ENCODE measurements at regions not wholly inside any gene's neighbourhood (a gene's known extent, or its start where the extent isn't known, plus 50 kb on each side); places are given as distances from the start of the nearest gene placed in this dataset.

DNA sequence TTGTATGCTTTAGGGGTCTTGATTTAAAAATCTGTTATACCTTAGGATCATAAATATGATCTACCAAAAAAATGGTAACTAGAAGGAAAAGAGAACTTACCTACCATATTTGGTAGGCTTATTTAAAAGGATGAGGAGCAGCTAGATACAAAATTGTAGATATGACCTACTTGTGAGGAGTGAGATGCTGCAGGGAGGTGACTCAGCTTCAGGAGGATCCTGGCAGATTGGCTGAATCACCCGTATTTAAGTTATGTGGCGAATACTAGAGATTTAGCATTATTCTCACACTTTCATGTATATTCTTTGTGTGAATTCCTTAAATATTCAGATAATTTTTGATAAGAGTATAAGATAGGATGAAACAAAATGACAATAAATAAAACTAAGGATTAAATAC is 657.3 kb upstream of the LINC00305 start:
- Histone ChIP-seq H3K9me3 (ENCODE audit: low read length) (no peaks in the 10 kb centered on the region), H3K9me2 (replicated peaks; ENCODE audit: low read length) (no peaks in the 10 kb centered on the region), H2AFZ (ENCODE audit: low read length) (no peak overlapping the region), H3K4me2 (ENCODE audit: low read length) (no peak overlapping the region), H3K27ac (ENCODE audit: low read length) (no peak overlapping the region), H3K27me3 (ENCODE audit: low read length) (no peaks in the 10 kb centered on the region), H3K36me3 (ENCODE audit: low read depth, low read length) (no peaks in the 10 kb centered on the region), H3K4me3 (ENCODE audit: low read length) (no peak overlapping the region), H3F3A (ENCODE audit: low read length, unreplicated experiment) (no peaks in the 10 kb centered on the region), H3K79me2 (ENCODE audit: low read length) (no peaks in the 10 kb centered on the region), H4K20me1 (ENCODE audit: low read length) (no peaks in the 10 kb centered on the region), H3K4me1 (ENCODE audit: insufficient read depth, low read length) (no peaks in the 10 kb centered on the region), H3K9ac (ENCODE audit: low read length) (no peak overlapping the region)
- BruUV-seq (replicated peaks), result no TSS peak
- ChIA-PET CTCF (no interaction called here), POLR2A (ENCODE audit: unreplicated experiment) (no interaction called here)
- peak; percentile 37 for DNase-seq
- peak; percentile 64 for ATAC-seq
- intact Hi-C loops (cut with micrococcal nuclease), result no loop called here
- TF ChIP-seq EZH2 (IDR thresholded peaks at IDR 0.05; ENCODE audit: low read length, unreplicated experiment), result no peak
- no peak for TF ChIP-seq EZH2phosphoT487 (IDR thresholded peaks at IDR 0.05; ENCODE audit: borderline replicate concordance, low read length)
- TF ChIP-seq, protein P1, sequence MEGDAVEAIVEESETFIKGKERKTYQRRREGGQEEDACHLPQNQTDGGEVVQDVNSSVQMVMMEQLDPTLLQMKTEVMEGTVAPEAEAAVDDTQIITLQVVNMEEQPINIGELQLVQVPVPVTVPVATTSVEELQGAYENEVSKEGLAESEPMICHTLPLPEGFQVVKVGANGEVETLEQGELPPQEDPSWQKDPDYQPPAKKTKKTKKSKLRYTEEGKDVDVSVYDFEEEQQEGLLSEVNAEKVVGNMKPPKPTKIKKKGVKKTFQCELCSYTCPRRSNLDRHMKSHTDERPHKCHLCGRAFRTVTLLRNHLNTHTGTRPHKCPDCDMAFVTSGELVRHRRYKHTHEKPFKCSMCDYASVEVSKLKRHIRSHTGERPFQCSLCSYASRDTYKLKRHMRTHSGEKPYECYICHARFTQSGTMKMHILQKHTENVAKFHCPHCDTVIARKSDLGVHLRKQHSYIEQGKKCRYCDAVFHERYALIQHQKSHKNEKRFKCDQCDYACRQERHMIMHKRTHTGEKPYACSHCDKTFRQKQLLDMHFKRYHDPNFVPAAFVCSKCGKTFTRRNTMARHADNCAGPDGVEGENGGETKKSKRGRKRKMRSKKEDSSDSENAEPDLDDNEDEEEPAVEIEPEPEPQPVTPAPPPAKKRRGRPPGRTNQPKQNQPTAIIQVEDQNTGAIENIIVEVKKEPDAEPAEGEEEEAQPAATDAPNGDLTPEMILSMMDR (conservative IDR thresholded peaks at IDR 0.05; ENCODE audit: low read depth, low read length), result no peak

GRCh38 chr18:64803471-64803870 is 654.6 kb upstream of the LINC00305 start:
- Histone ChIP-seq H3K4me1 (ENCODE audit: insufficient read depth, low read length) (peaks cover 10% of the 10 kb centered on the region), H3K9me3 (ENCODE audit: low read length) (no peaks in the 10 kb centered on the region), H3F3A (ENCODE audit: low read length, unreplicated experiment) (no peaks in the 10 kb centered on the region), H3K27me3 (ENCODE audit: low read length) (no peaks in the 10 kb centered on the region), H3K9me2 (replicated peaks; ENCODE audit: low read length) (no peaks in the 10 kb centered on the region), H2AFZ (ENCODE audit: low read length) (no peak overlapping the region), H3K4me2 (ENCODE audit: low read length) (no peak overlapping the region), H4K20me1 (ENCODE audit: low read length) (no peaks in the 10 kb centered on the region), H3K36me3 (ENCODE audit: low read depth, low read length) (no peaks in the 10 kb centered on the region), H3K79me2 (ENCODE audit: low read length) (no peaks in the 10 kb centered on the region), H3K27ac (ENCODE audit: low read length) (no peak overlapping the region), H3K4me3 (ENCODE audit: low read length) (no peak overlapping the region), H3K9ac (ENCODE audit: low read length) (no peak overlapping the region)
- intact Hi-C loops (cut with micrococcal nuclease), result no loop called here
- TF ChIP-seq, protein P1 (conservative IDR thresholded peaks at IDR 0.05; ENCODE audit: low read depth, low read length), result no peak
- no peak for TF ChIP-seq EZH2phosphoT487 (IDR thresholded peaks at IDR 0.05; ENCODE audit: borderline replicate concordance, low read length)
- TF ChIP-seq EZH2 (IDR thresholded peaks at IDR 0.05; ENCODE audit: low read length, unreplicated experiment), result no peak
- BruUV-seq (replicated peaks), result no TSS peak
- ChIA-PET CTCF (no interaction called here), POLR2A (ENCODE audit: unreplicated experiment) (interaction anchor here (0.6 kb wide), 1 partner anchor 33 kb away, joined by 3 read pairs; no protein-coding TSS in a partner anchor)
- DNase-seq (no peak), ATAC-seq (no peak)

DNA sequence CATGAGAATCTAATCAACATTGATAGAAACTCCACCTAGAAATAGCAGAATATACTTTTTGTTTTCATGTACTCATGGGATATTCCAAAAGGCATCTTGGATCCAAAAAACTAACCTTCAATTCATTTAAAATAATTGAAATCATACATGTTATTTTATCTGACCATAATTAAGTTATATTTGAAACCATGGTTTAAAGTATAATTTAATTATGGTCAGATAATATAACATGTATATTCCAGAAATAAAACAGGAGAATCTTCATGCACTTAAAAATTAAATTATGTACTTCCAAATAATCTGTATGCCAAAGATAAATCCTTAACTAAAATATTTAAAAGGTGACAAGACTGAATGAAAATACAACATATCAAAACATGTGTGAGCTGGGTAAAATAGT is 651.3 kb upstream of the LINC00305 start:
- Histone ChIP-seq H3K79me2 (ENCODE audit: low read length) (no peaks in the 10 kb centered on the region), H3K9me2 (replicated peaks; ENCODE audit: low read length) (no peaks in the 10 kb centered on the region), H3K4me2 (ENCODE audit: low read length) (no peak overlapping the region), H3K4me3 (ENCODE audit: low read length) (no peak overlapping the region), H3F3A (ENCODE audit: low read length, unreplicated experiment) (no peaks in the 10 kb centered on the region), H3K9ac (ENCODE audit: low read length) (no peak overlapping the region), H3K36me3 (ENCODE audit: low read depth, low read length) (no peaks in the 10 kb centered on the region), H2AFZ (ENCODE audit: low read length) (no peak overlapping the region), H3K4me1 (ENCODE audit: insufficient read depth, low read length) (peaks cover 10% of the 10 kb centered on the region), H4K20me1 (ENCODE audit: low read length) (no peaks in the 10 kb centered on the region), H3K9me3 (ENCODE audit: low read length) (no peaks in the 10 kb centered on the region), H3K27ac (ENCODE audit: low read length) (0 out of 2 replicates have a peak overlapping the region, but pooled peaks have one; percentile 31), H3K27me3 (ENCODE audit: low read length) (no peaks in the 10 kb centered on the region)
- BruUV-seq (replicated peaks), result no TSS peak
- DNase-seq (no peak), ATAC-seq (no peak)
- TF ChIP-seq, protein P1 (conservative IDR thresholded peaks at IDR 0.05; ENCODE audit: low read depth, low read length), result no peak
- no peak for TF ChIP-seq EZH2 (IDR thresholded peaks at IDR 0.05; ENCODE audit: low read length, unreplicated experiment)
- no peak for TF ChIP-seq EZH2phosphoT487 (IDR thresholded peaks at IDR 0.05; ENCODE audit: borderline replicate concordance, low read length)
- intact Hi-C loops (cut with micrococcal nuclease), result no loop called here
- ChIA-PET POLR2A (ENCODE audit: unreplicated experiment) (no interaction called here), CTCF (no interaction called here)

Data from PC-3 (cell line).